Astrocyte (in vitro differentiated cells and primary cell): ENCODE measurements at regions not wholly inside any gene's neighbourhood (a gene's known extent, or its start where the extent isn't known, plus 50 kb on each side); places are given as distances from the start of the nearest gene placed in this dataset.

Experiments
- DNase-seq: peaks from one replicate; pipeline ENCODE4 v3.0.0-alpha.2; 2010; ENCODE audit warnings: low read depth
- FAIRE-seq: peaks from 2 replicates; lab custom pipeline; 2011; peaks lifted over from hg19 to GRCh38; lab: Jason Lieb, UNC
- H2AFZ ChIP-seq: 2 replicates; pipeline ENCODE4 v1.6.0; 2012; ENCODE audit warnings: low read depth, low read length, inconsistent platforms
- H3K27ac ChIP-seq: 2 replicates; pipeline ENCODE4 v1.5.1; 2011; ENCODE audit warnings: low read depth, low read length, inconsistent platforms
- H3K27me3 ChIP-seq: 2 replicates; pipeline ENCODE4 v1.6.0; 2011; ENCODE audit warnings: low read length, inconsistent platforms; ENCODE audit not compliant: insufficient read depth
- H3K36me3 ChIP-seq: 2 replicates; pipeline ENCODE4 v1.5.1; 2011; ENCODE audit warnings: low read length, inconsistent platforms; ENCODE audit not compliant: insufficient read depth
- H3K4me1 ChIP-seq: 2 replicates; pipeline ENCODE4 v1.5.1; 2011; ENCODE audit warnings: low read length, inconsistent platforms; ENCODE audit not compliant: insufficient read depth
- H3K4me2 ChIP-seq: 2 replicates; pipeline ENCODE4 v1.6.0; 2012; ENCODE audit warnings: low read length, inconsistent platforms
- H3K4me3 ChIP-seq: 2 replicates; pipeline ENCODE4 v1.5.1; 2011; ENCODE audit warnings: low read depth, mild to moderate bottlenecking, low read length, inconsistent platforms; ENCODE audit not compliant: insufficient read depth
- H3K79me2 ChIP-seq: 2 replicates; pipeline ENCODE4 v1.6.0; 2012; ENCODE audit warnings: mild to moderate bottlenecking, low read length, inconsistent platforms; ENCODE audit not compliant: insufficient read depth
- H3K9ac ChIP-seq: 2 replicates; pipeline ENCODE4 v1.6.0; 2012; ENCODE audit warnings: mild to moderate bottlenecking, low read length, inconsistent platforms
- H3K9me3 ChIP-seq: 2 replicates; pipeline ENCODE4 v1.5.1; 2012; ENCODE audit warnings: low read depth, mild to moderate bottlenecking, low read length, inconsistent platforms; ENCODE audit not compliant: insufficient read depth
- H4K20me1 ChIP-seq: 2 replicates; pipeline ENCODE4 v1.6.0; 2012; ENCODE audit warnings: low read length, inconsistent platforms; ENCODE audit not compliant: insufficient read depth
- H3K27ac Mint-ChIP-seq: one replicate; pipeline ENCODE4 v1.8.0; 2021; ENCODE audit warnings: mild to moderate bottlenecking, mixed read lengths; ENCODE audit not compliant: unreplicated experiment
- H3K27me3 Mint-ChIP-seq: one replicate; pipeline ENCODE4 v1.8.0; 2021; ENCODE audit warnings: low read depth, mixed read lengths; ENCODE audit not compliant: unreplicated experiment
- H3K36me3 Mint-ChIP-seq: one replicate; pipeline ENCODE4 v1.8.0; 2021; ENCODE audit warnings: low read depth, mixed read lengths; ENCODE audit not compliant: unreplicated experiment
- H3K4me1 Mint-ChIP-seq: one replicate; pipeline ENCODE4 v1.8.0; 2021; ENCODE audit warnings: low read depth, mixed read lengths; ENCODE audit not compliant: unreplicated experiment
- H3K4me3 Mint-ChIP-seq: one replicate; pipeline ENCODE4 v1.8.0; 2021; ENCODE audit warnings: mild to moderate bottlenecking, moderate library complexity, mixed read lengths; ENCODE audit not compliant: unreplicated experiment
- H3K9me3 Mint-ChIP-seq: one replicate; pipeline ENCODE4 v1.8.0; 2021; ENCODE audit warnings: mild to moderate bottlenecking, mixed read lengths; ENCODE audit not compliant: unreplicated experiment
- EZH2 ChIP-seq: IDR thresholded peaks from 2 replicates; pipeline ENCODE4 v1.6.1; 2012; ENCODE audit warnings: mild to moderate bottlenecking, low read length, inconsistent platforms; ENCODE audit not compliant: insufficient read depth
- TF ChIP-seq, protein P1 (sequence below): IDR thresholded peaks from 2 replicates; pipeline ENCODE4 v1.5.1; 2011; ENCODE audit warnings: low read depth, mild to moderate bottlenecking, inconsistent platforms, low read length, moderate library complexity; ENCODE audit not compliant: insufficient read depth

DNA sequence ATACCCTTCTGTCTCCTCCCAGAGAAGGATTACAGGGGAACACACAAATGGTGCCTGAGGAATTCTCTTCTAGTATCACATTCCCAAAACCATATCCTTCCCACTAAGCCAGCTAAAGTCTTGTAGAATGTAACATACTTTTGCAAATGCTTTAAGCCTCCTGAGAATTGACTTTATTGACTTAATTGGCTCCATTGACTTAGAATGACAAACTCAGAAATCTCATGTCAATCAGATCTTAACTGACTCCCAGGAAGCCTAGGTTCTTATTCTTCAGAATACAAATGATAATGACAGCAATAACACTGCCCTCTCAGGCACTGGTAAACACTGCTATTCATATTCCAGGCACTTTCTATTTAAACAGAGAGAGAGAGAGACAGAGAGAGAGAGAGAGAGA, 356.9 kb upstream of the PRKCQ start:
- no peaks in the 10 kb centered on the region for H3K79me2 ChIP-seq
- H3K4me1 ChIP-seq = no peaks in the 10 kb centered on the region
- peaks cover 4% of the 10 kb centered on the region for H3K27me3 Mint-ChIP-seq
- H3K27me3 ChIP-seq = peaks cover 3% of the 10 kb centered on the region
- no peaks in the 10 kb centered on the region for H3K36me3 Mint-ChIP-seq
- H3K9me3 Mint-ChIP-seq = peaks cover 9% of the 10 kb centered on the region
- DNase-seq (no peak), FAIRE-seq (no peak)
- no peak overlapping the region for H3K4me2 ChIP-seq
- H2AFZ ChIP-seq = no peak overlapping the region
- no peak overlapping the region for H3K27ac ChIP-seq
- no peak overlapping the region for H3K4me3 Mint-ChIP-seq
- no peaks in the 10 kb centered on the region for H3K36me3 ChIP-seq
- TF ChIP-seq, protein P1, sequence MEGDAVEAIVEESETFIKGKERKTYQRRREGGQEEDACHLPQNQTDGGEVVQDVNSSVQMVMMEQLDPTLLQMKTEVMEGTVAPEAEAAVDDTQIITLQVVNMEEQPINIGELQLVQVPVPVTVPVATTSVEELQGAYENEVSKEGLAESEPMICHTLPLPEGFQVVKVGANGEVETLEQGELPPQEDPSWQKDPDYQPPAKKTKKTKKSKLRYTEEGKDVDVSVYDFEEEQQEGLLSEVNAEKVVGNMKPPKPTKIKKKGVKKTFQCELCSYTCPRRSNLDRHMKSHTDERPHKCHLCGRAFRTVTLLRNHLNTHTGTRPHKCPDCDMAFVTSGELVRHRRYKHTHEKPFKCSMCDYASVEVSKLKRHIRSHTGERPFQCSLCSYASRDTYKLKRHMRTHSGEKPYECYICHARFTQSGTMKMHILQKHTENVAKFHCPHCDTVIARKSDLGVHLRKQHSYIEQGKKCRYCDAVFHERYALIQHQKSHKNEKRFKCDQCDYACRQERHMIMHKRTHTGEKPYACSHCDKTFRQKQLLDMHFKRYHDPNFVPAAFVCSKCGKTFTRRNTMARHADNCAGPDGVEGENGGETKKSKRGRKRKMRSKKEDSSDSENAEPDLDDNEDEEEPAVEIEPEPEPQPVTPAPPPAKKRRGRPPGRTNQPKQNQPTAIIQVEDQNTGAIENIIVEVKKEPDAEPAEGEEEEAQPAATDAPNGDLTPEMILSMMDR = no peak
- no peak for TF ChIP-seq EZH2
- H3K27ac Mint-ChIP-seq = no peak overlapping the region
- H3K9ac ChIP-seq = no peak overlapping the region
- H4K20me1 ChIP-seq = no peaks in the 10 kb centered on the region
- H3K4me3 ChIP-seq = no peak overlapping the region
- H3K4me1 Mint-ChIP-seq = no peaks in the 10 kb centered on the region
- no peaks in the 10 kb centered on the region for H3K9me3 ChIP-seq

DNA sequence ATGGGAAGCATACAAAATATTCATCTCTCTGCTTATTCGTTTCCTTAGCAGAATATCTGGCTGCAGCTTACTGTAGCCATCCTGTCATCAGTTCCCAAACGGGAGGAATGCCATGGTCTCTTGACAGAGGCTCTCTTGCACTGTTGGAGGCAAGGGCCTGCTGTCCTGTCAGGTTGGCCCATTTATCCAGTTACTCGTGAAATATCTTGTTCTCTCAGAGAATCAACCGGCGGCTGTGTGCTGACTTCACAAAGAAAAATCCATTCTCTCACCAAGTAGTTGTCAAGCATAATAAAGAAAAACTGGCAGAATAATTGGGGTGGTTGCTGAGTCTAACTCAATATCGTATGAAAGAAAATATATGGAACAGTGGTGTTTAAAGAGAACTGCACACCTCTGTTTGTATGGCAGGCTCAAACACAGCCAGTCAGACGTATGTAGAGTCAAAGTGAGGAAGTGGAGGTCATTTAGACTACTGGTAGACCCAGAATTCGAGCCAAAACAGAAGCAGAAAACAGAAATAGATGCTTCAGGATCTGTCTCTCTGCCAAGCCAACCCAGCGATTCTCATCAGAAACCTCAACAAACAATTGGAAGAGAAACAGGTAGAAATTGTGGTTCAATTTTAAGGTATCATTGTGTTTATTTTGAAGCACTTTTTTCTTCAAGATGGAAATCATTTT, 349.2 kb upstream of the PRKCQ start:
- Histone ChIP-seq H3K36me3 (no peaks in the 10 kb centered on the region), H3K9ac (no peak overlapping the region), H3K79me2 (no peaks in the 10 kb centered on the region), H3K9me3 (no peaks in the 10 kb centered on the region), H3K27ac (no peak overlapping the region), H3K27me3 (no peaks in the 10 kb centered on the region), H4K20me1 (no peaks in the 10 kb centered on the region), H3K4me2 (no peak overlapping the region), H2AFZ (no peak overlapping the region), H3K4me3 (no peak overlapping the region), H3K4me1 (peaks cover 13% of the 10 kb centered on the region)
- Mint-ChIP-seq H3K4me1 (peaks cover 34% of the 10 kb centered on the region), H3K27me3 (no peaks in the 10 kb centered on the region), H3K9me3 (peaks cover 6% of the 10 kb centered on the region), H3K4me3 (no peak overlapping the region), H3K36me3 (no peaks in the 10 kb centered on the region), H3K27ac (peak overlapping the region; percentile 90)
- TF ChIP-seq EZH2 = no peak
- TF ChIP-seq, protein P1 = no peak
- DNase-seq = no peak
- FAIRE-seq = no peak

DNA sequence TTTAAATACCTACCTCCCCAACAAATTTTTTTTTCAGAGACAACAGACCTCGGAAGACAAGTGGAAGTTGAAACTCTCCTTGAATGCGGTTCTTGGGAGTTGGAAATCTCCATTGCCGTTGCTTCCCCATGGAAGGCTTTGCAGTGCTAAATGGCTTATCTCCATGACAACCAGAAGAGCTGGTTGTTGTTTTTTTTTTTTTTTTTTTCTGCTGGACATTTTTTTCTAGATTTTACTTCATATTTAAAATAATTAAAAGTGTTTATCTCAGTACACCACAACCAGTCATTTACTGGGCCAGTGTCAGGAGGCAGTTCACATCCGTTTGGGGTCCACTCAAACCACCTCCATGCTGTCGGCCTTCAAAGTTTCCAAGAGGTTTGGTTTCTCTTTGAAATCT, 348.5 kb upstream of the PRKCQ start:
- Histone ChIP-seq H3K27me3 (no peaks in the 10 kb centered on the region), H2AFZ (no peak overlapping the region), H4K20me1 (no peaks in the 10 kb centered on the region), H3K4me2 (peak overlapping the region; percentile 70), H3K9ac (no peak overlapping the region), H3K4me3 (no peak overlapping the region), H3K4me1 (peaks cover 17% of the 10 kb centered on the region), H3K27ac (peak overlapping the region; percentile 7), H3K9me3 (no peaks in the 10 kb centered on the region), H3K79me2 (no peaks in the 10 kb centered on the region), H3K36me3 (no peaks in the 10 kb centered on the region)
- FAIRE-seq = no peak
- DNase-seq = no peak
- peaks cover 4% of the 10 kb centered on the region for H3K9me3 Mint-ChIP-seq
- no peak overlapping the region for H3K4me3 Mint-ChIP-seq
- peak overlapping the region; percentile 90 for H3K27ac Mint-ChIP-seq
- H3K36me3 Mint-ChIP-seq = no peaks in the 10 kb centered on the region
- H3K27me3 Mint-ChIP-seq = no peaks in the 10 kb centered on the region
- H3K4me1 Mint-ChIP-seq = peaks cover 38% of the 10 kb centered on the region
- TF ChIP-seq, protein P1 = no peak
- no peak for TF ChIP-seq EZH2
